GM19467 (cell line): ENCODE measurements at regions not wholly inside any gene's neighbourhood (a gene's known extent, or its start where the extent isn't known, plus 50 kb on each side); places are given as distances from the start of the nearest gene placed in this dataset.
"Not testable (repeated sequence)": the region's sequence is repeated elsewhere in the genome, so short reads cannot be mapped to it uniquely, and the experiment has no call there.

Experiments used
- ATAC-seq: cut with Tn5 transposase; IDR thresholded peaks from one replicate; pipeline ENCODE4 v1.9.1; 2021; ENCODE audit warnings: mild to moderate bottlenecking, moderate library complexity; ENCODE audit not compliant: unreplicated experiment

DNA sequence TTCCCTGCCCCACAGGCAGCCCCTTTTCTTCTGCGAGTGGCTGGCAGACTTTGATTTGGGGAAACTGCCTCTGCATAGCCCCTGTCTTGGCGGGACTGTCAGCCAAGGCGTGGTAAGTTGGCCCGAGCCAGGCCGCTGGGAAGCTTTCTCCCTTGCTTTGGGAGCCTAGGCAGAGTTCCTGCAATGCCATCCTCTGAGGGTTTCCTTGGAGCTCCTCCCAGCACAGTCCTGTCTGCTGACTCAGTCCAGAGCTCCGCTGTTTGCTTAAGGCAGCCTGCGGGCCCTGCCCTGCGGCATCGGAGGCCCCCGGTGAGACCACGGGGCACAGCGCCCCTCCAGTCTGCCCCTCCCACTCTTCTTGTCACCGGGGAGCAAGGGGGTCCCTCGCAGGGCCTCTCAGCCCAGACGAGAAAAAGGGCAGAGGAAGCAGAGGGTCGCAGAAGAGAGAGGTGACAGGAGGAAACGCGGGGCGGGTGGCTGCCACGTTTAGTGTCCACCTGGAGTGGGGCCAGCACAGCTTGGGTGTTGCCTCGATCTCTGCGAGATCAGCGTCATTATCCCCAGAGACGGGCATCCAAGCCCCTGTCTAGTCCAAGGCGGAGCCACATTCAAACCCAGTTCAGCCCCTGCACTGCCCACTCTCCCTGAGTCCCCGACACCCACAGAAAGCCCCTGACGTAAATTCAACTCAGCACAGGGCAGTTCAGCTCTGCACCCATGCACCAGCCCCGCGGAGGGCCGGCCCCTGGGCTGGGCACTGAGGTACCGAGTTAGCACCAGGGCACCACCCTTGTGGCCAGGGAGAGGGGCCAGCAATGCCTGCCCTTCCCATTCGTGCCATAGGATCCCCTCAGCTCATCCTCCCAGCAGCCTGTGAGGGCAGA lies 59.0 kb upstream of the CHST15 start:
- ATAC-seq = no peak

DNA sequence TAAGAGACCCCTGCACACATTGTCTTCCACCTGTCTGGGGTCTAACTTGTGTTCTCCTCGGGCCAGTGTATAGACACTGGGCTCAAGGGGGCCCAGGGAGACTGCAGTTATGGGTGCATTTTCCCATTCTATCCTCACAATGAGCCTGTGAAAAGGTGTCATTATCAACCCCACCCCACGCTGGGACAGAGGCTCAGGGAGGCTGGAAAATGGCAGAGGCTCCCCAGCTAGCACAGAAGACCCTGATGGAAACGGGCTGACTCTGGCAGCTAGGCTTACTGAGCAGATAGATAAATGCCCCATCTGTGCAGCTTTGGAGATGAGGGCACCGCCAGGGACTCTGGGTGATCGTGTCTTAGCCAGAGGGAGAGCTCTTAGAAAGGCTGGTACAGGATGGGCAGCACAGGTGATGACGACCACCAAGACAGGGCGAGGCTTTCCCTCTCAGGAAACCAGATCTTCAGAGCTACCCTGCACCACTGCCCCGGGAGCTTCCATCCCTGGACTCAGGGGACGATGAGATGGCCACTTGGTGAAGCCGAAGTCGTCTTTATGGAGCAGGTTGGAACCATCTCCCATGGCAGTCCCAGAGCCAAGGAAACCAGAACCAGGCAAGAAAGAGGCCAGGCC lies 58.2 kb upstream of the CHST15 start:
- ATAC-seq = no peak

DNA sequence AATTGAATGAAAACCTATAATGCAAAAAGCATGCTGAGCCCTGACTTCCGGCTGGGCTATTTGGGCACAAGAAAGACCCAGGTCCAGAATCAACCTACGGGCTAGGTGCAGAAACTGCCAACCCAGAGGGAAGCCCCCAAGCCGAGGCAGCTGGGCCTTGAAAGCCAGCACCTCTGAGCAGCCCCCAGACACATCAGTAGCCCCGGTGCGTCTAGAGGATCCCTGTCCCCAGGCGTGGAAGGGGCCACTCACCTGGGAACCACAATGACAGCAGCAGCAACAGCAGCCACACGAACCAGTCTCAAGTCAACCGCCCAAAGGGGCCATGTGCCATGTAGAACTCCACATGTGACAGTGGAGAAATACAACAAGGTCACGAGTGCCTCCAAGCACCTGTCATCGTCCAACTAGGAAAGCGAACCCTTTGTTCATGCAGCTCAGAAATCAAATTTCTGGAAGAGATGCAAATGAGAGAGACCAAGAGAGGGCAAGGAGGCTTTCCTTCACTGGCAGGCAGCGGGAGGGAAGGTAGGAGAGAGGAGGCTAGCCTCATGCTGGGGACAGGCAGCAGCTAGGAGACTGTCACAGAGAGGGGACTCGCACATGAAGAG lies 57.5 kb upstream of the CHST15 start:
- no peak for ATAC-seq

DNA sequence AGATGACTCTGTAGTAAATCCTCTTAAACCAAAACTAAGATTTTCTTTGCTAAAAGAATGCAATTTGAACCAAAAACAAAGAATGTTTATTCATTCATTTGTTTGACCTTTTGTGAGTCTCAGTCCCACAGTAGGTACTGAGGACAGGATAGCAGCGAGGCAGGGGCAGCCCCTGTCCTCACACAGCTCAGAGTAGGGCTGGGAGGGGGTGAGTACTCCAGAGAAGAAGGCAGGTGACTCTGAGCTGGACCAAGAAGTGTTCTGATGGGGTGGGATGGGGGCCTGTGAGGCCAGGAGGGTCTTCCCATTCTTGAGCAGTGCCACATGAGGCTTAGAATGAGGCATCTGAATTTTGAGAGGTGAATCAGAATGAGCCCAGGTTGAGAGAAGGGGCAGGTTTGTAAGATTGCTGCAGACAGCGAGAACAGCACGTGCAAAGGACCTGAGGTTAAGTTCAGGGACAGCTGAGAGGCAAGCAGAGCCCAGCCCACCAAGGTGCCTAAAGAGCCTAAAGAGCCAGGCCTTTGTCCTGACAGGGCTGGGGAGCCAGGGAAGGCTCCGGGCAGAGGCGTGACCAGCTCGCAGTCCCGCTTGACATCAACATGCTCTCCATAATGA lies 56.9 kb upstream of the CHST15 start:
- no peak for ATAC-seq

DNA sequence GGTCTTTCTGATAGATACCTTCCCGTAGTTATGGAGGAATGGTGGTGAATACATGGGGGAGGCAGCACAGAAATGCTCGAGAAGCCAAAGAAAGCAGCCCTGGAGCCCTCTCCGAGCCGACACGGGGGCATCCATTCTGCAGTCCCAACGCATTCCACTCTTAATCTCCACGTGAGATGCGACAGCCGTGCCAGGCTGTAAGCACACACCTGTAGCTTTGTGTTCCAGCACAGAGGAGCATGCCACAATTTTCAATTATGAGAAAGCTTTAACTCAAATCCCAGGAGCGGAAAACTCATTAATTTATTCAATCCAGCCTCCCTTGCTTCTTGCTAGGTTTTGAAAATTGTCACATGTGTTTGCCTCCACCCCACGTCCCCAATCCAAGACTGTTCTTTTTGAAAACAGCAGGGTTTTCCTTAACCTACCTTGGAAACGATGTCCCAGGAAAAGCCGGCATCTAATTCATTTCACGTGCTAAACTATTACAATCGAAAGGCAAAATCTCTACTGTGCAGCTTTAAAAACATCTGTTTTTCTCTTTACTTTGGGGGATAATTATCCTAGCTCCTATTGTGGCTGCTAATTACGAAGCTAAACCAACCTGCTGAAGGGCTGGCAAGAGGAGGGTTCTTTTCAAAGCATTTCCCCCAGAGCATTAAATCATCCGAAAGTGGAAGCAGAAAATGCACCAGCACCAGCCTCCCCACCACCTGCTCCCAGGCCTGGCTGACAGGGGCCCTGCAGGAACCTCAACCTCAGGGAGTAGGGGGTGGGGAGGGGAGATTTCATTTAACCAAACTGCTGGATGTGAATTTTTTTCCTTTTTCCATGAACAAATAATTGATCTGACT lies 56.0 kb upstream of the CHST15 start:
- no peak for ATAC-seq

DNA sequence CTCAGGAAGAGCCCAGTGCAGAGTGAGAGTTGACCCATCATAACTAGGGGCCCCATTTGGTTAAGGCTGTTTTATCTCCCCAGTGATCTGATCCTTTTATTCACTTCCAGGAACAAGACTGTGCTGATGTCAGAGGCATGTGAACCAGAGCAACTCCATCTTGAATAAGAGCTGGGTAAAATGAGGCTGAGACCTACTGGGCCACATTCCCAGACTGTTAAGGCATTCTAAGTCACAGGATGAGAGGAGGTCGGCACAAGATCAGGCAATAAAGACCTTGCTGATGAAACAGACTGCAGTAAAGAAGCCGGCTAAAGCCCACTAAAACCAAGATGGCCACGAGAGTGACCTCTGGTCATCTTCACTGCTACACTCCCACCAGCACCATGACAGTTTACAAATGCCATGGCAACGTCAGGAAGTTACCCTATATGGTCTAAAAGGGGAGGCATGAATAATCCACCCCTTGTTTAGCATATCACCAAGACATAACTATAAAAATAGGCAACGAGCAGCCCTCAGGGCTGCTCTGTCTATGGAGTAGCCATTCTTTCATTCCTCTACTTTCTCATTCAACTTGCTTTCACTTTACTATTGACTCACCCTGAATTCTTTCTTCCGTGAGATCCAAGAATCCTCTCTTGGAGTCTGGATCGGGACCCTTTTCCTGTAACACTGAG lies 55.3 kb upstream of the CHST15 start:
- not testable (repeated sequence) for ATAC-seq

DNA sequence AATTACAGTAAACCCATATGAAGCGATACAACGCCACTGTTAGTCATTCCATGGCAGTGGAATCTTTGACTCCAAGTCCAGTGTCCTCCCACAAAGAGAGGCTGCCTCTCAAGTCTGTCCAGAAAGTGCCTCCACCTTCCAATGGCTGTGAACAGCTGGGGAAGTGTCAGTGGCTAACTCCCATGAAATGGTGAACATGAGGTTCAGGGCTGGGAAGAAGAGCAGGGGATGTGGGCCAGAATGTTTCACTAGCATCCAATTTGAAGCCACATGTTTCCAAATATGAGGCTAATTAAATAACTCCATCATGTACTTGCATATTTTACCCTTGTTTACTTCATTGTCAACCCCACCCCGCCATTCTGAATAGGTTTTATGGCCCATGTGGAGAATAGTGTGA lies 53.1 kb upstream of the CHST15 start:
- no peak for ATAC-seq

DNA sequence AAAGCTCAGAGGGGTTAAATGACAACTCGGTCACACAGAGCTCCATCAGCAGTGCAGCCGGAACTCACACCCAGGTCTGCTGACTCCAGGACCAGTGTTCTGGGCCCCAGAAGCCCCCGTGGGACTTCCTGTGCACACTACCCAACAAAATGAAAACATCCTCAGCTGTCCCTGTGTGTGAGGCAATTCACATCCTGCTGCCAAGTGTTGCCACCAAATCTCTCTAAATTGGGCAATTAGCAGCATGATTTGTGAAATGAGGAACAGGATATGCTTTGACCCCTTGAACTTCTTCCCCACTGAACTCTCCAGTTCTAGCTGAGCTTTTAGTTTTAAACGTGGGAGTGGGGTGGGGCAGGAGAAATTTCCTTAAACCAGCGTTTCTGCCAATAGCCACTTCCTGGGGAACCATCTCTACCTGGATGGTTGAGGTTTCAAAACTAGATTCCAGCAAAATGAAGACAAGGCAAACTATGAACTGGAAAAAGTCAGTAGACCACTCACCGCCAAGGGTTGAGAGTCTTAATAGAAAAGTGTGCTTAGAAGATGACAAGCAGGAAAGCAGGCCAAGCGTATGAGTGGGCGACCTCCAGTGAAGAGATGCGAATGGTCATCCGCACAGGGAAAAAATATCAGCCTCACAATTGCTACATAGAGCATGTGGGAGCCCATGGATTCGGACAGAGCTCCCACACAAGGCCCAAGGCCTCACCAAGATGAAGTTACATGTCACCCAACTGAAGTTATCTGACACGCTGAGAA lies 51.9 kb upstream of the CHST15 start:
- ATAC-seq = no peak

DNA sequence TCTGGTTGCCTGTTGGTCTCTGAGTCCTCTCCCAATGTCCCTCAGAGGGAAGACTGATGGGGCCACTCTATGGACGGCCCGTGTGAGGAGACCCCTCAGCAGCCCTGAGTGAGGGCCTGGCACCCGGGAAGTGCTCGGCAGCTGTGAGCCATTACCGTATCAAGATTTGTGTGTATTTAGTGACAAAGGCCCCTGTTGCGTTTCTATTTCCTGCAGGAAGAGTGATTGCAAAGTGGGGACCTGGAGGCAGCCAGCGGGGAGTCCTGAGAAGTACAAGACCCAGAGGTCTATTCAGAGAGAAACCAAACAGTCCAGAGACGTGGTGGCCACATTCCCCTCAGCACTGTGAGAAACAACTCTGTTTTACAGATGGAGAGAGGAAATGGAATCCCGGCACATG lies 51.1 kb upstream of the CHST15 start:
- no peak for ATAC-seq

DNA sequence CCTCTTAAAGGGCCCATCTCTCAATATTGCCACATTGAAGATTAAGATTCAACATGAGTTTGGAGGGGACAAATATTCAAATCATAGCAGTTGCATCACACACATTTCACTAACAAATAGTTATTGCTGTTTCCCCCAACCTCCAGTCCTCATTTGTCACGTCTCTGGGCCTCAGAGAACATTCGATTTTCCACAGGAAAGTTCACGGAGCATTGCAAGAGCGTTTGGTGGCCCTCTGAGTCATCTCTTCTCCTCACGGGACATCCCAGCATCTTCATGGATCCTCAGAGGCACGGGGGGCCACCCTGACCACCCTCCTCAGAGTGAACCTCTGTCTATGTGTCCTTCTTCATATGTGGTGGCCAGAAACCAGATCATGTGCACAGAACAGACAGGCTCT lies 50.3 kb upstream of the CHST15 start:
- no peak for ATAC-seq
